ENCODE measurements at regions not wholly inside any gene's neighbourhood (a gene's known extent, or its start where the extent isn't known, plus 50 kb on each side); places are given as distances from the start of the nearest gene placed in this dataset.
A peak's percentile ranks its signal among the peaks of the same experiment; 100 is the strongest.
"Not testable (repeated sequence)": the region's sequence is repeated elsewhere in the genome, so short reads cannot be mapped to it uniquely, and the experiment has no call there.

DNA sequence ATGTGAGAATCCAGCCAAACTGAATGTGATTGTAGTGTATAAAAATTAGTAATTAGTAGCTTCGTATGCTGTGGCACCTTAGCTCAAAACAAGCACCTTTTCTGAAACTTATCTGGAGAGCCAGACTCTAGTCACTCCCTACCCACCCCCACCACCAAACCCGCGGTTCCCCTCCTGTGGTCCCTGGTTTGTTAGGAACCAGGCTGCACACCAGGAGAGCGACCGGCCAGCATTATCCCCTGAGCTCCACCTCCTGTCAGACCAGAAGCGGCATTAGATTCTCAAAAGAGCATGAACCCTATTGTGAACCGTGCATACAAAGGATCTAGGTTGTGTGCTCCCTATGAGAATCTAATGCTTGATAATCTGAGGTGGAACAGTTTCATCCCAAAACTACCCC, 498.6 kb downstream of the CHSY3 start:
- Histone ChIP-seq H3K36me3 (no peaks in the 10 kb centered on the region), H3K9ac (ENCODE audit: low read depth in 2 of 2, low read length in 2 of 2) (no peak overlapping the region), H3K9me3 (no peaks in the 10 kb centered on the region), H3K27ac (no peak overlapping the region), H3K4me1 (no peaks in the 10 kb centered on the region), H3K27me3 (no peaks in the 10 kb centered on the region), H3K4me3 (no peak overlapping the region)
- DNase-seq, result no peak
- intact Hi-C loops (cut with DNase I), result no loop called here
- TF ChIP-seq, protein P1, sequence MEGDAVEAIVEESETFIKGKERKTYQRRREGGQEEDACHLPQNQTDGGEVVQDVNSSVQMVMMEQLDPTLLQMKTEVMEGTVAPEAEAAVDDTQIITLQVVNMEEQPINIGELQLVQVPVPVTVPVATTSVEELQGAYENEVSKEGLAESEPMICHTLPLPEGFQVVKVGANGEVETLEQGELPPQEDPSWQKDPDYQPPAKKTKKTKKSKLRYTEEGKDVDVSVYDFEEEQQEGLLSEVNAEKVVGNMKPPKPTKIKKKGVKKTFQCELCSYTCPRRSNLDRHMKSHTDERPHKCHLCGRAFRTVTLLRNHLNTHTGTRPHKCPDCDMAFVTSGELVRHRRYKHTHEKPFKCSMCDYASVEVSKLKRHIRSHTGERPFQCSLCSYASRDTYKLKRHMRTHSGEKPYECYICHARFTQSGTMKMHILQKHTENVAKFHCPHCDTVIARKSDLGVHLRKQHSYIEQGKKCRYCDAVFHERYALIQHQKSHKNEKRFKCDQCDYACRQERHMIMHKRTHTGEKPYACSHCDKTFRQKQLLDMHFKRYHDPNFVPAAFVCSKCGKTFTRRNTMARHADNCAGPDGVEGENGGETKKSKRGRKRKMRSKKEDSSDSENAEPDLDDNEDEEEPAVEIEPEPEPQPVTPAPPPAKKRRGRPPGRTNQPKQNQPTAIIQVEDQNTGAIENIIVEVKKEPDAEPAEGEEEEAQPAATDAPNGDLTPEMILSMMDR (IDR thresholded peaks at IDR 0.05), result no peak

DNA sequence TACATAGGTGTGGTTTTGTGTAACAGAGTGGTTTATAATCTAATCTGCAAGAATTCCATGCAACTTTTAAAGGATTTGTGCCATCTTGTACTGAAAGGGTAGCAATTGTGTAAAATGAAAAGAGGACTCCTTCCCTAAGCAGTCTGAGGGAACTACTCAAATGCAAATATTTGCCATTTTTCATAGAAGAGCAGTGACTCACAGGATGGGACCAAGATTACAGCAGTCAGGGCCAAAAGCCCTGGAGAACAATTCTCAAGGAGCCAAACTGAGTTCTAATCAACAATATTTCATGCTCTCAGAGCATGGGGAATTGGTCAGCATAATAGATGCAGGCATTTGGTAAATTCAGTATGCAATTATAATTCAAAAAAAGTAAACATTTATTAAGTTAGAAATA, 495.8 kb downstream of the CHSY3 start:
- Histone ChIP-seq H3K36me3 (no peaks in the 10 kb centered on the region), H3K9ac (ENCODE audit: low read depth in 2 of 2, low read length in 2 of 2) (no peak overlapping the region), H3K9me3 (no peaks in the 10 kb centered on the region), H3K27ac (no peak overlapping the region), H3K27me3 (no peaks in the 10 kb centered on the region), H3K4me3 (no peak overlapping the region), H3K4me1 (no peaks in the 10 kb centered on the region)
- TF ChIP-seq, protein P1 (IDR thresholded peaks at IDR 0.05), result no peak
- DNase-seq, result no peak
- intact Hi-C loops (cut with DNase I), result no loop called here

DNA sequence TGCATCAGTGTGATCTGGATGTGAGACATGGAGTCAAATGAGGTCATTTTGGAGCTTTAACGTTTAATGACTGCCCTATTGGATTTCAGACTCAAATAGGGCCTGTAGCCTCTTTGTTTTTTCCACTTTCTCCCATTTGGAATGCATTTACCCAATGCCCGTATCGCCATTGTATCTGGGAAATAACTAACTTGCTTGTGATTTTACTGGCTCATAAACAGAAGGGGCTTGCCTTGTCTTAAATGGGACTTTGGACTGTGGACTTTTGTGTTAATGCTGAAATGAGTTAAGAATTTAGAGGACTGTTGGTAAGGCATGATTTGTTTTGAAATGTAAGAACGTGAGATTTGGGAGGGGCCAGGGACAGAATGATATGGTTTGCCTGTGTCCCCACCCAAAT, 494.6 kb downstream of the CHSY3 start:
- peak; percentile 20 for DNase-seq
- Histone ChIP-seq H3K9ac (ENCODE audit: low read depth in 2 of 2, low read length in 2 of 2) (no peak overlapping the region), H3K27ac (no peak overlapping the region), H3K36me3 (no peaks in the 10 kb centered on the region), H3K9me3 (no peaks in the 10 kb centered on the region), H3K4me1 (no peaks in the 10 kb centered on the region), H3K4me3 (no peak overlapping the region), H3K27me3 (no peaks in the 10 kb centered on the region)
- intact Hi-C loops (cut with DNase I), result no loop called here
- TF ChIP-seq, protein P1 (IDR thresholded peaks at IDR 0.05), result no peak

DNA sequence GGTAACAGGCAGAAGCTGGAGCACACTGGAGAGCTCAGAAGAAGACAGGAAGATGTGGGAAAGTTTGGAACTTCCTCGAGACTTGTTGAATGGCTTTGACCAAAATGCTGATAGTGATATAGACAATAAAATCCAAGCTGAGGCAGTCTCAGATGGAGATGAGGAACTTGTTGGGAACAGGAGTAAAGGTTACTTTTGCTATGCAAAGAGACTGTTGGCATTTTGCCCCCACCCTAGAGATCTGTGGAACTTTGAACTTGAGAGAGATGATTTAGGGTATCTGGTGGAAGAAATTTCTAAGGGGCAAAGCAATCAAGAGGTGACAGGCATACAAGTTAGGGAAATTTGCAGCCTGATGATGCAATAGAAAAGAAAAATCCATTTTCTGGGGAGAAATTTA, 493.5 kb downstream of the CHSY3 start:
- H3K4me1 ChIP-seq; H3K27me3 ChIP-seq; H3K36me3 ChIP-seq; H3K4me3 ChIP-seq; H3K27ac ChIP-seq; H3K9ac ChIP-seq (ENCODE audit: low read depth in 2 of 2, low read length in 2 of 2); intact Hi-C loops (cut with DNase I); H3K9me3 ChIP-seq: not testable (repeated sequence)
- DNase-seq, result peak; percentile 72

DNA sequence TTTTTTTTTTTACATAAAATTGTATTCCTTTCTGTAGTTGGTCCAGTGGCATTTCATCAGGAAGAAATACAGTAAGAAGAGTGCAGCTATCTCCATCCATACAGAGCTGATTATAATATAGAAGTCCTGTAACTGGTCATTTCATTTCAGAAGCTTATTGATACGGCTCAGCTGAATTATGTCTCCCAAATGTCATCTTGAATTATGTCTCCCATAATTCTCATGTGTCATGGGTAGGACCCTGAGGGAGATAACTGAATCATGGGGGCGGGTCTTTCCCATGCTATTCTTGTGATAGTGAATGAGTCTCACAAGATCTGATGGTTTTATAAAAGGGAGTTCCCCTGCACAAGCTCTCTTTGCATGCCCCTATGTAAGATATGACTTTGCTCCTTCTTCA, 492.9 kb downstream of the CHSY3 start:
- H3K36me3 ChIP-seq, result no peaks in the 10 kb centered on the region
- no peaks in the 10 kb centered on the region for H3K9me3 ChIP-seq
- no peak for DNase-seq
- H3K4me1 ChIP-seq, result no peaks in the 10 kb centered on the region
- H3K9ac ChIP-seq (ENCODE audit: low read depth in 2 of 2, low read length in 2 of 2), result no peak overlapping the region
- intact Hi-C loops (cut with DNase I), result no loop called here
- no peaks in the 10 kb centered on the region for H3K27me3 ChIP-seq
- no peak overlapping the region for H3K27ac ChIP-seq
- no peak overlapping the region for H3K4me3 ChIP-seq
- TF ChIP-seq, protein P1 (IDR thresholded peaks at IDR 0.05), result no peak

DNA sequence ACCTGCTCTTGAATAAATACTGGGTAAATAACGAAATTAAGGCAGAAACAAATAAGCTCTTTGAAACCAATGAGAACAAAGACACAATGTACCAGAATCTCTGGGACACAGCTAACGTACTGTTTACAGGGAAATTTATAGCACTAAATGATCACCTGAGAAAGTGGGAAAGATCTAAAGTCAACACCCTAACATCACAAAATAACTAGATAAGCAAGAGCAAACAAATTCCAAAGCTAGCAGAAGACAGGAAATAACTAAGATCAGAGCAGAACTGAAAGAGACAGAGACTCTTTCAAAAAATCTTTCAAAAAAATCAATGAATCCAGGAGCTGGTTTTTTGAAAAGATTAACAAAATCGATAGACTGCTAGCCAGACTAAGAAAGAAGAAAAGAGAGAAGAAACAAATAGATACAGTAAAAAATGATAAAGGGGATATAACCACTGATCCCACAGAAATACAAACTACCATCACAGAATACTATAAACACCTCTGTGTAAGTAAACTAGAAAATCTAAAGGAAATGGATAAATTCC, 487.5 kb downstream of the CHSY3 start:
- H3K27ac ChIP-seq; H3K9me3 ChIP-seq; DNase-seq; H3K4me1 ChIP-seq; H3K4me3 ChIP-seq; H3K27me3 ChIP-seq; H3K9ac ChIP-seq (ENCODE audit: low read depth in 2 of 2, low read length in 2 of 2); H3K36me3 ChIP-seq; intact Hi-C loops (cut with DNase I): not testable (repeated sequence)

DNA sequence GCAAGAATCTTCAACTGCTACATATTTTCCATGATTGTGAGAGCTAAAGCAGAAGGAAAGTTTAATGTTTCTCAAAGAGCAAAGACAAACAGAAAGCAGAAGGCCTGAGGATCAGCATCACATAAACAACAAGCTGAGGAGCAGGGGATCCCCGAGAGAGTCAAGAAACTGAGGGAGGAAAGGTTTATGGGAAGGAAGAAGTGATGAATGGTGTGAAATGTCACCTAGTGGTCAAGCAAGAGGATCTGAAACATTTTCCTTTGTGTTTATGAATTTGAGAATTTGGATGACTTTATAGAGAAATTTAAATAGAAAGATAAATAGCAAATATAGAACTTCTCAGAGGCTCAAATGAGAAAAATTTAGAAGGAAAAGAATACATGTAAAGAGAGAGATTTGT, 481.9 kb downstream of the CHSY3 start:
- H3K9me3 ChIP-seq, result no peaks in the 10 kb centered on the region
- TF ChIP-seq, protein P1 (IDR thresholded peaks at IDR 0.05), result no peak
- H3K4me3 ChIP-seq, result no peak overlapping the region
- no peak for DNase-seq
- intact Hi-C loops (cut with DNase I), result no loop called here
- no peaks in the 10 kb centered on the region for H3K4me1 ChIP-seq
- H3K9ac ChIP-seq (ENCODE audit: low read depth in 2 of 2, low read length in 2 of 2), result no peak overlapping the region
- no peaks in the 10 kb centered on the region for H3K27me3 ChIP-seq
- no peaks in the 10 kb centered on the region for H3K36me3 ChIP-seq
- H3K27ac ChIP-seq, result no peak overlapping the region

Measured in colonic mucosa (tissue), 4 donors.